Panc1 (cell line): ENCODE measurements at regions not wholly inside any gene's neighbourhood (a gene's known extent, or its start where the extent isn't known, plus 50 kb on each side); places are given as distances from the start of the nearest gene placed in this dataset.

Source experiments
- ATAC-seq: fragments of 200-7000 bp; cut with Tn5 transposase; 2 replicates; pipeline ENCODE4 v1.9.1; 2020; ENCODE audit warnings: mild to moderate bottlenecking, moderate library complexity
- BruUV-seq: library from RNA; stranded (reverse); fragments of 400-500 nt; replicated peaks from 2 replicates; lab custom pipeline; 2021; lab: Mats Ljungman, UMichigan
- CTCF ChIA-PET: fragments of 300-600 bp; sonication (Branson Sonifier 250); formaldehyde crosslinking; loops from one replicate; lab custom pipeline; 2022; ENCODE audit warnings: antibody characterized with exemption; lab: Charles Lee
- POLR2A ChIA-PET: fragments of 300-600 bp; sonication (Branson Sonifier 250); formaldehyde crosslinking; loops from one replicate; lab custom pipeline; 2022; ENCODE audit warnings: antibody characterized with exemption; lab: Charles Lee
- DNase-seq: peaks from one replicate; pipeline ENCODE4 v3.0.0-alpha.2; 2010; ENCODE audit warnings: low read depth, low spot score
- H3K27ac ChIP-seq: 2 replicates; pipeline ENCODE4 v1.5.1; 2011; ENCODE audit warnings: mild to moderate bottlenecking, low read length, inconsistent platforms
- H3K27me3 ChIP-seq: fragments of 200-500 bp; sonication (Bioruptor generic); 2 replicates; pipeline ENCODE4 v1.6.0; 2014; ENCODE audit warnings: low read length, inconsistent platforms; ENCODE audit not compliant: control insufficient read depth, insufficient read depth
- H3K36me3 ChIP-seq: fragments of 200-500 bp; sonication (Bioruptor generic); 2 replicates; pipeline ENCODE4 v1.5.1; 2014; ENCODE audit warnings: inconsistent platforms, mild to moderate bottlenecking, low read length, moderate library complexity; ENCODE audit not compliant: control insufficient read depth, insufficient read depth
- H3K4me1 ChIP-seq: 2 replicates; pipeline ENCODE4 v1.5.1; 2011; ENCODE audit warnings: inconsistent platforms, mild to moderate bottlenecking, low read length, moderate library complexity; ENCODE audit not compliant: control insufficient read depth, insufficient read depth
- H3K4me3 ChIP-seq, 2 experiments: 2 replicates each; pipeline ENCODE4 v1.5.1; 2011 to 2012; ENCODE audit warnings: low read depth in 2 of 2, low read length in 2 of 2, mild to moderate bottlenecking in 2 of 2, inconsistent platforms in 1 of 2, moderate library complexity in 1 of 2
- H3K9me3 ChIP-seq: fragments of 200-500 bp; sonication (Bioruptor generic); 2 replicates; pipeline ENCODE4 v1.5.1; 2014; ENCODE audit warnings: low read depth, mild to moderate bottlenecking, inconsistent platforms, low read length, moderate library complexity; ENCODE audit not compliant: control insufficient read depth, insufficient read depth
- CTCF ChIP-seq: fragments of 450-650 bp; IDR thresholded peaks from 2 replicates; pipeline ENCODE4 v1.5.1; 2017; ENCODE audit warnings: mild to moderate bottlenecking
- POLR2AphosphoS5 ChIP-seq: IDR thresholded peaks from 2 replicates; pipeline ENCODE4 v1.6.1; 2012; ENCODE audit warnings: mild to moderate bottlenecking, low read depth, low read length, moderate library complexity
- REST ChIP-seq, 2 experiments: IDR thresholded peaks; 2 replicates each; pipeline ENCODE4 v1.6.1; 2011 to 2012; ENCODE audit warnings: low read depth in 2 of 2, control low read depth in 1 of 2, low read length in 1 of 2, mild to moderate bottlenecking in 1 of 2, moderate library complexity in 1 of 2; ENCODE audit not compliant: insufficient read depth in 1 of 2
- SIN3A ChIP-seq: IDR thresholded peaks from 2 replicates; pipeline ENCODE4 v1.6.1; 2012; ENCODE audit warnings: low read depth, mild to moderate bottlenecking, low read length, moderate library complexity, borderline replicate concordance; ENCODE audit not compliant: insufficient read depth
- TCF7L2 ChIP-seq: IDR thresholded peaks from 2 replicates; pipeline ENCODE4 v1.6.1; 2011; ENCODE audit warnings: mild to moderate bottlenecking, low read depth, low read length, inconsistent platforms
- in situ Hi-C: cut with HindIII; loops from 2 replicates; pipeline ENCODE4 v1.10.0; 2016; ENCODE audit warnings: low sequenced_read_pairs, low pct_unique_long_range_greater_than_20kb
- intact Hi-C: fragments of 100-400 bp; cut with micrococcal nuclease; formaldehyde crosslinking; loops from one replicate; pipeline ENCODE4 v1.10.0; 2022; ENCODE audit not compliant: unreplicated experiment

GRCh38 chr10:58993480-58994221, 182.8 kb upstream of the PHYHIPL start:
- no peak for ATAC-seq
- no peak overlapping the region for H3K4me3 ChIP-seq
- intact Hi-C loops (no loop called here), in situ Hi-C loops (no loop called here)
- CTCF ChIA-PET, result no interaction called here
- no peak for DNase-seq
- BruUV-seq, result no TSS peak
- H3K4me1 ChIP-seq, result no peaks in the 10 kb centered on the region
- no peaks in the 10 kb centered on the region for H3K27me3 ChIP-seq
- POLR2A ChIA-PET, result no interaction called here
- no peaks in the 10 kb centered on the region for H3K9me3 ChIP-seq
- TF ChIP-seq TCF7L2 (no peak), SIN3A (no peak), REST (IDR thresholded peaks at IDR 0.05; ENCODE audit: insufficient read depth in 1 of 2, low read depth in 2 of 2, low read length in 1 of 2) (no peak), POLR2AphosphoS5 (no peak), CTCF (no peak)
- no peaks in the 10 kb centered on the region for H3K36me3 ChIP-seq
- H3K27ac ChIP-seq, result no peak overlapping the region

- Histone ChIP-seq H3K4me1 (no peaks in the 10 kb centered on the region), H3K4me3 (no peak overlapping the region), H3K27ac (no peak overlapping the region), H3K27me3 (no peaks in the 10 kb centered on the region), H3K36me3 (no peaks in the 10 kb centered on the region), H3K9me3 (no peaks in the 10 kb centered on the region)
- DNase-seq, result peak; percentile 28
- TF ChIP-seq POLR2AphosphoS5, result no peak
- ChIA-PET CTCF (no interaction called here), POLR2A (interaction anchor here (0.6 kb wide), 1 partner anchor 454 kb away, joined by 3 read pairs; no protein-coding TSS in a partner anchor)
- no peak; the same call in 1 of the 2 replicates for ATAC-seq
- in situ Hi-C loops (no loop called here), intact Hi-C loops (no loop called here)
- no TSS peak for BruUV-seq
Observed at GRCh38 chr10:58994226-58995057, 182.0 kb upstream of the PHYHIPL start.
